ENCODE measurements at regions not wholly inside any gene's neighbourhood (a gene's known extent, or its start where the extent isn't known, plus 50 kb on each side); places are given as distances from the start of the nearest gene placed in this dataset.
"Not testable (repeated sequence)": the region's sequence is repeated elsewhere in the genome, so short reads cannot be mapped to it uniquely, and the experiment has no call there.

DNA sequence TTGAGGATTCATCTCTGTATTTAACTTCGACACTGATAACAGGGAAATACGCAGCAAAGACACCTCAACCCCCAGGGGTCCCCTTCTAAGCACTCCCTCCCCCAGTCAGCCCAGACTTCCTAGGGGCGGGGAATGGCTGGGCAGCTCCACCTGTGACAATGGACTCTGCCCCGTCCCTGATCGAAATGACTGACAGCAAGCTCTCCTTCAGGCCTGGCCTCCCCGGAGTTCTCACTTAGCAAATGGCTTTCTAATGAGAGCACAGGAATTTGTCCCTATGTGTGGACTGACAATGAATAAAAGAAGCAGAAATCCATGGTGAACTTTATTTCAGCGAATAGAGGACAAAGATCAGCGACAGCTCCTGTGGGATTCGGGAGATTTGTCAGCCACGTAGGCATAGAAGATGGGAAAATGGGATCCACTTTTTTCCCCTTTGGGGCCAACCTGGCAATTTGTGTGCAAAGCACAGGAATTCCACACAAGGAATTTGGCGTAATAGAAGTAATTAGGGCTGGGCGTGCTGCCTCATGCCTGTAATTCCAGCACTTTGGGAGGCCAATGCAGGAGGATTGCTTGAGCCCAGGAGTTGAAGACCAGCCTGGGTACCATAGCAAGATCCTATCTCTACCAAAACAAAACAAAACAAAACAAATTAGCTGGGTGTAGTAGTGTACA, 63.8 kb downstream of the TNFAIP2 start:
- no peak for DNase-seq

DNA sequence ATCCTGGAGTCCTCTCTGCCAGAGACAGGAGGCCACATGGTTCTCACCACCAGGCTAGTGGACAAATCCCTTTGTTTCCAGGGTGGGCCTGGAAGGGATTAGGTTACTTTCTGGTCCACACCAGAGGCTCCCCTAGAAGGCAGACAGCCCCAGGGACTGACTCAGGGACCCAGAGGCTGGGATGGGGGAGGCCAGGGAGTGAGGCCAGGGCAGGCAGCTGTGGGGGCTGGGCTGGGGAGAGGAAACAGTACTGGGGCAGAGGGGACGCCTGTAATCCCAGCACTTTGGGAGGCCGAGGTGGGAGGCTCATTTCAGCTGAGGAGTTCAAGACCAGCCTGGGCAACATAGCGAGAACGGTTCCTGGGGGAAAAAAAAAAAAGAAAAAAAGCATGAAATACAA, 64.7 kb downstream of the TNFAIP2 start:
- DNase-seq: no peak

DNA sequence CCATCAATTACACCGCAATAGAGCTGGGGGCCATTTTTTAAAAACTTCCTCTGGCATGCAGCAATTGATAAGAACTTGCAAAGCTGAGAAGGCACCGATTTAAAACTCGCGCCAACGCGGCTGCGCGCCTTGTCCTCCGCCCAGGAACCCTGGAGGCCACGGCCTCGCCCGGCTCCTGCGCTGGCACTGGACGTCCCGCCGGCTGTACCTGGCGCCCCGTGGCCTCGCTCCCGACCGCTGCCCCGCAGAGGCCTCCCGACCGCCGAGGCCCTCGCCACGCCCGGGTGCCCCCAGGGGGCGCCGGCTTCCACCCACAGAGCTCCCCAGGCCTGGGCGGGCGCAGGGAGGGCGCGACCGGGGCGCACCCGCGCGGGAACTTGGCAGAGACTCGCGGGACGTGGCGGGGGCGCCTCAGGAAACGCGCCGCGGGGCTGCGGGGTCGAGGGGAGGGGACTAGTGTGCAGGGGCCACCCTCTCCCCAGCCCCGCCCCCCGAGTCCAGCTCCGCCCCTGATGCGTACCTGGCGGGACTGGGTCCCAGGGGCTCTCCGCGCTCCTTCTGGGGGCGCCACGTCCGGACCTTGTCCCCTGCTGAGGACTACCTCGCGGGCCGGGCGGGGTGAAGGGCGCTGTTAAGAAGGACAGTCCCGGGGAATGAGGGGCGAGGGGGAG, 65.7 kb downstream of the TNFAIP2 start:
- DNase-seq: no peak

DNA sequence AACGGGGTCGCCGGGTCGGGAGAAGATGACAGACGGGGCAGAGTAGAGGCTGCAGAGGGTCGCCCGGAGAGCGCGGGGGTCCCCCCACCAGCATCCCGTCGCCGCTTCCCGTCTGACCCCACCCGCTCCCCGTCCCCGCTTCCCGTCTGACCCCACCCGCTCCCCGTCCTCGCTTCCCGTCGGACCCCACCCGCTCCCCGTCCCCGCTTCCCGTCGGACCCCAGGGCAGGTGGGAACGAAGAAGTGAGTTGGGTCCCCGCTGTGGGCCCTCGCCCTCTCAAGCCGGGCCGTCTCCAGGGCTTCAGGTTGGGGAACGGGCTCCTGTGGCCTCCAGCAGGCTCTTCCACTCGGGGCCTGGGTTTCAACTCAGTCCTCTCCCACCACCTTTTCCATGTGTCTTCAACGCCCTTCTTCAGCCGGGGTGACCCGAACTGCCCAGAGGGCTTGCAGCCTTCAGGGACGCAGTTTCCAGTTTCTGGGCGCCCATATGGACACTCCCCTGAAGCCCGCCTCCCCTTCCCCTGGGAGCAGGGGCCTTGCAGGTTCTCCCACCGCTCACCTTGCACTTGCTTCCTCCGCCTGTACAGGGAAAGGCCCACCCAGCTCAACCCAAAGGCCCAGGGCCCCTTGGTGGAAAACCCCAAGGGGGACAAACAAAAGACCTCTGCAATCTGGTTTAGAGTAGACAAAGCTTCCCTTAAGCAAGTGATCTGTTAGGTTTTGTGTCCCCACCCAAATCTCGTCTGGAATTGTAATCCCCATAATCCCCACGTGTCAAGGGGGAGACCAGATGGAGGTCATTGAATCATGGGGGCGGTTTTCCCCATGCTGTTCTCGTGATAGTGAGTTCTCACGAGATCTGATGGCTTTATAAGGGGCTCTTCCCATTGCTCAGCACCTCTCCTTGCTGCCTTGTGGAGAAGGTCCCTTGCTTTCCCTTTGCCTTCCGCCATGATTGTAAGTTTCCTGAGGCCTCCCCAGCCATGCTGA, 66.5 kb downstream of the TNFAIP2 start:
- no peak for DNase-seq

DNA sequence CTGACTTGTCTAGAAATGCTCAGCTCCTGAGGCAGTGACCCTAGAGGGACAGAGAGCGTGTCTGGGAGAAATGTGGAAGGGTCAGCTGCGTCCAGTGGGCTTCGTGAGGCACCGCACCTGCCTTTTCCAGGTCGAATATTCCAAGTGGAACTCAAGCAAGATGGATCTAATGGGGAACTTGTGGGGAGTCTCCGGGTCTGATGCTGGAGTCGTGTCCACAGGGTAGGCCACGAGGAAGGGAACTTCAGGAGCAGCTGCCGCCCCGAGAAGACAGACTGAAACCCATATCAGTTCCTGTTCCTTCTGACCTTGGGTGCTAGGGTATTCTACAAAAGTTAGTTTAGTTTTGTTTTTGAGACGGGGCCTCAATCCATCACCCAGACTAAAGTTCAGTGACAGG, 67.5 kb downstream of the TNFAIP2 start:
- no peak for DNase-seq

DNA sequence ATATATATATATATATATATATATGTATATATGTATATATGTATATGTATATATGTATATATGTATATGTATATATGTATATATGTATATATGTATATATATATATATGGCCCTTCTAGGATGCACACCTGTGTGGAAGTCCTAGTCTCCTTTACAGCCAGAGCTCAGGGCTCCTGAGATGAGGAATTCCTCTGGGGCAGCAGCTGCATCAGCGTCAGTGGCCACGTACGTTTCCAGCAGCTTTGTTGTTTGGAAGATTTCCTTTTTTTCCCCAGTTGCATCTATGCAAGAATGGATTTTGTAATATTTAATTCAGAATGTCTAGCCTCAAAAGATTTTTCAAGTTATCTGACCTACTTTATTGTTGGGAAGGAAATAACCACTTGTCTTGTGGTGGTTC, 68.6 kb downstream of the TNFAIP2 start:
- DNase-seq: no peak

DNA sequence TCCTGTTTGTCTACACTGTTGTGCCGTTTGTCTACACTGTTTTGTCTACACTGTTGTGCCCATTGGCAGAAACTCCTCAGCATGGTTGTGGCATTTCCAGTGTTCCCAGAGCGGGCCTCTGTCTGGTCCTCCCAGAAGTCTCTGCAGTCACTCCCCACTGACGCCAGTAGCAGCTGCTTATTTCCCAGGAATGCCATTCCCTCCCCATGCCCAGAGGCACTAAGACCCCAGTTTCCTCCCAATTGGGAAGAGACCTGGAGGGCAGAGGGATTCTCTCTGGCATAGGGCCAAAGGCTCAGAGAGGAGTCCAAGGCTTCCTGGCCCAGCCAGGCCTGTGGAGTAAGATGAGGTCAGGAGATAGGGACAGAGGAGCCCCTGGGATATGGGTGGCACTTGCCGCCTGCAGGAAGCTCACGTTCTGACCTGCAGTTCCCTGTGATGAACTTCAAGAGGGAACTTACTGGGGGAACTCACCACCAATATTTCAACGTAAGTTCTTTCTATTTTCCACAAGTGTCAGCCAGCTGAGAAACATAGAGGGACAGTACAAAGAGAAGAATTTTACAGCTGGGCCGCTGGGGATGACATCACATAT, 69.1 kb downstream of the TNFAIP2 start:
- DNase-seq: no peak

DNA sequence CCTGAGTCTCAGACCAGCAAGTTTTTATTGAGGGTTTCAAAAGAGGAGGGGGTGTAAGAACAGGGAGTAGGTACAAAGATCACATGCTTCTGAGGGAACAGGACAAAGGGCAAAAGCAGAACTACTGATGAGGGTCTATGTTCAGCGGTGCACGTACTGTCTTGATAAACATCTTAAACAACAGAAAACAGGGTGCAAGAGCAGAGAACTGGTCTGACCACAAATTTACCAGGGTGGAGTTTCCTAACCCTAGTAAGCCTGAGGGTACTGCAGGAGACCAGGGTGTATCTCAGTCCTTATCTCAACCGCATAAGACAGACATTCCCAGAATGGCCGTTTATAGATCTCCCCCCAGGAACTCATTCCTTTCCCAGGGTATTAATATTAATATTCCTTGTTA, 69.6 kb downstream of the TNFAIP2 start:
- DNase-seq: not testable (repeated sequence)

DNA sequence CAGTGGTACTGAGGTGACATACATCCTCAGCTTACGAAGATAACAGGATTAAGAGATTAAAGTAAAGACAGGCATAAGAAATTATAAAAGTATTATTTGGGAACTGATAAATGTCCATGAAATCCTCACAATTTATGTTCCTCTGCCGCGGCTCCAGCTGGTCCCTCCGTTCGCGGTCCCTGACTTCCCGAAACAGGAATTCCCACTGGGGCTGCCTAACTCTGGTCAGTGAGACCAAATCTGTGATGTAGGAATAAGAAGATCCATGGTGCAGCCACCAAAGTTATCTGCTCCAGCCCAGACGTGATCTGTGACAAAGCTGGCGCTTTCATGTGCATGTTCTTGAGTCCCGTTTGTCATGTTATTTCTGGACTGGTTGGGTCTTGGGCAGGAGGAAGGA, 70.2 kb downstream of the TNFAIP2 start:
- DNase-seq: not testable (repeated sequence)

DNA sequence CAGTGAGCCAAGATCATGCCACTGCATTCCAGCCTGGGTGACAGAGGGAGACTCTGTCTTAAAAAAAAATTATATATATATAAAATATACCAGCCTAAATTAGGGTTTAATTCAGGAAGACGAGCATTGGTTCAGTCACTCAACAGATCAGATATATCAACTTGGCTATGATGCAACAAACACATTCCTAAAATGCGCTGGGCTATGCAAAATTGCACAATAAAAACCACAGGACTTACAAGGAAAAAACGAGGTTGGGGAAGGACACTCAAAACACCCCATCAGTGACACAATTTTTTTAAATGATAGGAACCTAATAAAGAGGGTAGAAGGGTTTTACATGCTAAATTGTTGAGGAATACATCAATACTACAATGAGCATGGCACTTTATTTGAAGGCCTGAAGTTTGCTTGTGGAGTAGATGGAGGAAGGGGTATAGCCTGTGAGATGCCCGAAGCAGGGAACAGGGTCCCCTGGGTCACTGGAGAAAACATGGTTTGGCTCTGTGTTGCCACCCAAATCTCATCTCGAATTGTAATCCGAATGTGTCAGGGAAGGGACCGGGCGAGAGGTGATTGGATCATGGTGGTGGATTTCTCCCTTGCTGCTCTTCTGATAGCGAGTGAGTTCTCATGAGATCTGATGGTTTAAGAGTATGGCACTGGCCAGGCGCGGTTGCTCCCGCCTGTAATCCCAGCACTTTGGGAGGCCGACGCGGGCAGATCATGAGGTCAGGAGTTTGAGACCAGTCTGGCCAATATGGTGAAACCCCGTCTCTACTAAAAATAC, 71.2 kb downstream of the TNFAIP2 start:
- DNase-seq: peak in 1 of 2 experiments; percentile 35

DNA sequence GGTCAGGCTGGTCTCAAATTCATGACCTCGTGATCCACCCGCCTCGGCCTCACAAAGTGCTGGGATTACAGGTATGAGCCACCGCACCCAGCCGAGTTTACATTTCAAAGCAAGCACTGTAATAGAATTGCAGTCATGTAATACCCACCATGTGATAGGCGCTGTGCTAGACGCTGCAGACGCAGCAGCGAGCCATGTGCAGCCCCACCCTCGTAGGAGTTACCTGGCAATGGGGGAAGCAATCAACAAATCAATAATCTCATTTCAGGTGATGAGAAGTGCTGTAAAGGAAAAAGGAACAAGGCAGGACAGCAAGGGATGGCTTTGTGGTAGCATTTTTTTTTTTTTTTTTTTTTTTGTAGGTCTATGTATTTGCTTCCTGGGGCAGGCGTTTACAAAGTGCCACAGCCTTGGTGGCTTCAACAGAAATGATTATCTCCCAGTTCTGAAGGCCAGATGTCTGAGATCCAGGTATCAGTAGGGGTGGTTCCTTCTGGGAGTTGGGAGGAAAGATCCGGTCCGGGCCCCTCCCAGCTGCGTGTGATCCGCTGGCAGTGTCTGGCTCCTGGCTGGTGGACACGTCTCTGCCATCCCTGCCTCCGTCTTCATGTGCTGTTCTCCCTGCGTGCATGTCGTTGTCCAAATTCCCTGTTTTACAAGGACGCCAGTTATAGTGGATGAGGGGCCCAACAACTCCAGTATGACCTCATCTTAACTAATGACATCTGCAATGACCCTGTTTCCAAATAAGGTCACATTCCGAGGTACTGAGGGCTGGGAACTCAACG, 72.8 kb downstream of the TNFAIP2 start:
- DNase-seq: no peak

DNA sequence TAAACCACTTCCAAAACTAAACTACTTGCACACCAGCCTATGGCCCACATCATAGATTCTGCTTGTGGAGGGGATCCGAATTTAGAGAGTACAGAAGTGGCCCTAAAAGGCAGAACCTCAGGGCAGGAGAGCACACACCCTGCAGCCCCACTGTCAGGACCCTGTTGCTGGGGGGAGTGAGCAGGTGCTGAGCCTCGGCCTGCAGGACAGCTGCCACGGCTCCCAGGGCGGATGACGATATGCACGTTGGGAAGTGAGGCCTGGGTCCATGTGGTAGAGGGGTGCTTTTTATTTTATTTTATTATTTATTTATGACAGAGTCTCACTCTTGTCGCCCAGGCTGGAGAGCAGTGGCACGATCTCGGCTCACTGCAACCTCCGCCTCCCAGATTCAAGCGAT, 73.5 kb downstream of the TNFAIP2 start:
- DNase-seq: no peak

DNA sequence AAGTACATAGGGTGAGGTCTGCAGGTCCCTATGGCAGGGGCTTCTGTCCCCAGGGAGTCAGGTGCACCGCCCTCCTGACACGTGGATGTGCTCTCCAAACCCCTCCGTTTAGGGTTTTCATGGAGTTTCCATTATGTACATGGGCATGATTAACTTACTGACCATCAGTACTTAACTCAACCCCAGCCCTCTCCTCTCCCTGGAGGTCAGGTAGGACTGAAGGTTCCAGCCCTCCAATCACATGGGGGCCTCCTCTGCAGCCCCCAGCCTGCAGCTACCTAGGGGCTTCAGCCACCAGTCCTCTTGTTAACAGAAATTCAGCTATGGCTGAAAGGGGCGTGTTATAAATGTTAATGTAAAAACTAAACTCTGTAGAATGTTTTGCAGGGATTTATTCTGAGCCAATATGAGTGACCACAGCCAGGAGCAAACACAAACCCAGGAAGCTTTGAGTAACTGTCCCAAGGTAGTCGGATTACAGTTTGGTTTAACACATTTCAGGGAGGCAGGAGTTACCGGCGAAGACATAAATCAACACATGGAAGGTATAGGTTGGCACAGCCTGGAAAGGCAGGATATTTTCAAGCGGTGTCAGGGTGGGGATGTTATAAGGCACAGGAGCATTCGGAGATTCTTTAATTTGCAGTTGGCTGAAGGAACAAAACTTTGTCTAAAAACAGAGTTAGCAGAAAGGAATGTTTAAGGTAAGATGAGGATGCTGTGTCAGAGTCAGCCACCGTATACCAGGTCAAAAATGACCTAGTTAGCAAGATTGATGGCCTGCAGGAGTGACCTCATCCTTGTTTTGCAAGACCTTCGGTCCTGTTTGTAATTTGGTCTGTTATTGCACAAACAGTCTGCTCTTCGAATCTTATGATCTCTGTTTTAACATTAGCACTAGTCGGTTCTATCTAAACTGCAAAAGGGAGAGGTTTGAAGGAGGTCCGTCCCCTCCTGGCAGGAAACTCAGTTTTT, 75.2 kb downstream of the TNFAIP2 start:
- no peak for DNase-seq

DNA sequence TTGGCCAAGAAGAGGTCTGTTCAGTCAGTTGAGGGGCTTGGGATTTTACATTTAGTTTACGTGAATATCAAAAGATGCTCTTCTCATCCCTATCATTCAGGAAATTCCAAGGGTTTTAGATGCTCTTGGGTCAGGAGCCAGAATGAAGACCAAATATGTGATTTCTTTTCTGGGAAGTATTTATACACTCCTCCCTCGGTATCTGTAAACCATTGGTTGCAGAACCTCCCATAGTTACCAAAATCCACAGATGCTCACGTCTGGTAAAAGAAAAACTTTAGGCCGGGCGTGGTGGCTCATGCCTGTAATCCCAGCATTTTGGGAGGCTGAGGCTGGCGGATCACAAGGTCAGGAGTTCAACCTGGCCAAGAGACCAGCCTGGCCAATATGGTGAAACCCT, 75.9 kb downstream of the TNFAIP2 start:
- DNase-seq: no peak

DNA sequence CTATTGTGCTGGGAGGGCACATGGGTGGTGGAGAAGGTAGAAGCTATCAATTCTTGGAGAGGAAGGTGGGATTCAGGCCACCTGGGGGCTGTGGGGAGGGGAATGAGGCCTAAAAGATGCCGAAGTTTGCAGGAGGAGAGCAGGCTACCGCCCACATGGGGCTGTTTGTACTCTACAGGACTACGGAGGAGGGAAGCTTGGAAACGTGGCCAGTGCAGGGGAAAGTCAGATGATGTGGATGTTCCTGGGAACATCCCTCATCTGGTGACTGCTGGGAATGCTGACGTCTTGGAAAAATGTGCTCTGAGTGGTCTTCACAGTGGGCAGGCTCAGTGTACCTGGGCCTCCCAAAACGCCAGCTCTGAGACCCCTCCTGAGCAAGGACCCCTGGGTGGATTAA, 78.5 kb downstream of the TNFAIP2 start:
- no peak for DNase-seq

DNA sequence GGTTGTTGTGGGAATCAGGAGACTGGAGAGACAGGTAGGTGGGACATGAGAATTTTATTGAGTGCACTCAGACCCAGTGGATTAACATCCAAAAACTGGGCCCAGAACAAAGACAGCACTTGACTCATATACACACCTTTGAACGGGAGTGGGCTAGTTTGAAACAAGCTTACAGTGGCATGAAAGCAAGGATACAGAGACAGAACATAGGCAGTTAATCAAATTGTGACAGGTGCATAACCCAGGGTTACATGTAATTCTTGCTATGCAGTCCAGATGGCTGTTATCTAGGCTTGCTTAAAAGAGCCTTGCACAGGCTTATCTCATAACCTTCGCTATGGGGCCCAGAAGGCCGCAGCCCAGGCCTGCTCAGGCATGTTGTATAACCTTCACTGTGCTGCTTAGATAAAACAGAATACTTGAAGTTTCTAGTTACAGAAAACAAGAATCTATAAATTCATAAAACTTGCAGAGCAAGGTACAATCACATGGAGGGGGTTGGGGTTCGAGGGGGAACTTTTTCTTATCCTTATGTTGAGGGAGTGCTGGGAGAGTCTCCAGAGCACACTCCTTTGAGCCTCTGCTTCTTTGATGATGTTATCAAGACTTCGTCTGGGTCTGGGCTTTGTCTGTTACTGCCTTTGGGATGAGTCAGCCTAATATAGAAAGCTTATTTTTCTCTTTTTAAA, 81.7 kb downstream of the TNFAIP2 start:
- DNase-seq: no peak

DNA sequence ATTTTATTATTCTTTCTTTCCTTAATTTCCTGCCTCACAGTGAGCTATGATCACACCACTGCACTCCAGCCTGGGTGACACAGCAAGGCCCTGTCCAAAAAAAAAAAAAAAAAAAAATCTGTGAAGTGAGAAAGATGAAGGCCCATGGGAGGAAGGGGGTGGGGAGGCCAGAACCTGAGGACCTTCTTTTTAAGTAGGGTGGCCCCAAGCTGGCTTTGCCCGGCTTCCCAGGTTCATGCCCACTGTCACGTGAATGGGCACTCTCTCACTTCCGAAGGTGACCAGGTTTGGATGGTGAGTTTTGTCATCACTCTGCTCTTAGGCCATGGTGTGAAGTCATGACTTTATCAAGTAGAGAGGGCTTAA, 82.3 kb downstream of the TNFAIP2 start:
- DNase-seq: no peak

DNA sequence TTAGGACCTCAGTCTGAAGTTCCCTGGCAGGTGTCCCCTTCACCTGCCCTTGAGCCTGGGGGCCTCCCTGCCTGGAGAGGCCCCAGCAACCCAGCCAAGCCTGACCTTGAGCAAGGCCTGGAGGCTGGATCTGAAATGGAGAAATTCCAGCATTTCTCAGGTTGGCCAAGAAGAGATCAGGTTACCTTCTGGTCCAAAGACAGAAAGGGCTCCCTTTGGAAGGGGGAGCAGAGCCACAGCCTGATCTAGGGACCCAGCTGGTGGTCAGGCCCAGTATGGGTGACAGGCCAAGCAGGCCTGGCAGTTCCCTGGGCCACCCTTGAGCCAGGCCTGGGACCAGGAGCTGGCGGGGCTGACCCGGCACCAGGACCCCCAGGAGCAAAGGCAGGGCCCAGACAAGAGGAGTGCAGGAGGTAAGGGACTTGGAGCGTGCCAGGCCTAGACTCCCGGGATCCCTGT, 82.8 kb downstream of the TNFAIP2 start:
- DNase-seq: no peak

DNA sequence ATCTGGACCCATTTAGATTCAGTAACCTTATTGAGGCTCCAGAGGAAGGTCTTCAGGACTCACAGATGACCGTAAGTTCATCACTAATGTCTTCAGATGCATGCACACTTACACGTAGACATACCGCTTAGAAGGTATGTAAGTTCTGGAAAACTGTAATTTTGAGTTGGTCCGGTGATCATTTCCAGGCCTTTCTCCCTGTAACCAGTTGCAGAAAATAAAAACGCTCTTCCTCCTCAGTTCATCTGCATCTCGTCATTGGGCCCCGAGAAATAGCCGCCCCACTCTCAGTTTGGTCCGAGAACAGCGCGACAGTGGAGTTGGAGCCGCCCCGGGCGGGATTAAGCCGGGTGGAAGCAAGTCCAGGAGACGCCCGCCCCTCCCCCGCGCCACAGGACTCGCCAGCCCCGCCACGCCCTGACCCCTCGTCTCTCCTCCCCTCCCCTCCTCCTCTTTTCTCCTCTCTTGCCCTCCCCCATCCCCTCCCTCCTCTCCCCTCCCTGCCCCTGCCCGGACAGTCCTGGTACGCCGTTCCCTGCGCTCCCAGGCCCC, 83.7 kb downstream of the TNFAIP2 start:
- DNase-seq: no peak

Data from AML-193 (cell line).